WERI-Rb-1 (cell line): ENCODE measurements at regions not wholly inside any gene's neighbourhood (a gene's known extent, or its start where the extent isn't known, plus 50 kb on each side); places are given as distances from the start of the nearest gene placed in this dataset.

Experiments used
- DNase-seq: peaks from one replicate; pipeline ENCODE4 v3.0.0-alpha.2; 2020
- H3K27ac ChIP-seq: fragments of 250-450 bp; sonication (Bioruptor Pico); 2 replicates; pipeline ENCODE4 v1.5.1; 2020; ENCODE audit warnings: mild to moderate bottlenecking, moderate library complexity
- H3K27me3 ChIP-seq: fragments of 250-450 bp; sonication (Bioruptor Pico); 2 replicates; pipeline ENCODE4 v1.5.1; 2021; ENCODE audit warnings: mild to moderate bottlenecking, low read depth, moderate library complexity; ENCODE audit not compliant: insufficient read depth, severe bottlenecking
- H3K36me3 ChIP-seq: fragments of 250-450 bp; sonication (Bioruptor Pico); 2 replicates; pipeline ENCODE4 v1.5.1; 2020; ENCODE audit warnings: mild to moderate bottlenecking, moderate library complexity
- H3K4me3 ChIP-seq: 2 replicates; pipeline ENCODE4 v1.5.1; 2011; ENCODE audit warnings: low read depth, mild to moderate bottlenecking, control low read depth, low read length
- H3K9me3 ChIP-seq: fragments of 250-450 bp; sonication (Bioruptor Pico); 2 replicates; pipeline ENCODE4 v1.5.1; 2021; ENCODE audit warnings: mild to moderate bottlenecking, moderate library complexity; ENCODE audit not compliant: severe bottlenecking
- CTCF ChIP-seq: IDR thresholded peaks from 2 replicates; pipeline ENCODE4 v1.5.1; 2011; ENCODE audit warnings: low read depth, mild to moderate bottlenecking, control low read depth, inconsistent platforms, low read length

DNA sequence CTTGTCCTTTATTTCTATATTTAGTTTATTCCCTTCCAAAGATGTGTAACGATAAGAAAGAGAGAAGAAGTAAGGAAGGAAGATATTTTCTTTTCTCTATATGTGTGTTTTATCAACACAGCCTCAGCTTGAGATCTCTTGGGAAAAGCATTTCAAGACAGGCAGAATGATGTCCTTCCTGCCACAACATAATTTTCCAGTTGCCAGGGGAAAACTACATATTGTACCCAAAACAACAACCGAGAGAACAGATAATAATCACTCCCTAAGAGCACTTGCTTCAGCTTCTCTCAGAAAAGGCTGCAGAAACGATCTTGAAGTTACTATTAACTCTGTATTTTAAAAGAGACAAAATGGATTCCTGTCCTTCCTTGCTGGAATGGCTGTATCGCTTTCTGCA is 151.4 kb upstream of the ITGB1 start:
- Histone ChIP-seq H3K36me3 (no peaks in the 10 kb centered on the region), H3K27ac (no peak overlapping the region), H3K9me3 (no peaks in the 10 kb centered on the region), H3K27me3 (no peaks in the 10 kb centered on the region), H3K4me3 (no peak overlapping the region)
- no peak for TF ChIP-seq CTCF
- no peak for DNase-seq

- no peak for TF ChIP-seq CTCF
- Histone ChIP-seq H3K27ac (no peak overlapping the region), H3K36me3 (no peaks in the 10 kb centered on the region), H3K4me3 (no peak overlapping the region), H3K27me3 (no peaks in the 10 kb centered on the region), H3K9me3 (no peaks in the 10 kb centered on the region)
- DNase-seq: no peak
Measured at GRCh38 chr10:33107953-33108352, 149.9 kb upstream of the ITGB1 start.

DNA sequence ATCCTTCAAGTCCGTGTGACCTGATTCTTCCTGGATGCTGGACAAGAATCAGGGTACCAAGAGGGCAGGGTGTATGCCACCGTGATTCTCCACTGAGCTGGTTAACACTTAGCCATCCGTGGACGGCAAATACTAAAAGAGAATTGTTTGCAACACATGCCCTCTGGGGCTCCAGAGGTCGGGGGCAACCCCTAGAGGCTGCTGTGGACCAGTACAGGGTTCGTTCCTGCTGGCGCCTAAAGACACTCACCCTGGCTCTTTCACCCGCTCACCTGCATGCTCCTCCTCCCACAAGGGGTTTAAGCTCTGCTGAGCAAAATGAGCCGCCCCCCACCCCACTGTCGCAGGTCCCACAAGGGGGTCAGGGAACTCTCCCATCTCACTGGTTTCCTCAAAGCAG is 148.7 kb upstream of the ITGB1 start:
- Histone ChIP-seq H3K27ac (no peak overlapping the region), H3K4me3 (no peak overlapping the region), H3K36me3 (no peaks in the 10 kb centered on the region), H3K27me3 (no peaks in the 10 kb centered on the region), H3K9me3 (no peaks in the 10 kb centered on the region)
- no peak for DNase-seq
- no peak for TF ChIP-seq CTCF

GRCh38 chr10:33103863-33104379 is 145.9 kb upstream of the ITGB1 start:
- H3K36me3 ChIP-seq: no peaks in the 10 kb centered on the region
- H3K9me3 ChIP-seq: no peaks in the 10 kb centered on the region
- no peak for DNase-seq
- no peak for TF ChIP-seq CTCF
- no peak overlapping the region for H3K27ac ChIP-seq
- H3K27me3 ChIP-seq: no peaks in the 10 kb centered on the region
- H3K4me3 ChIP-seq: no peak overlapping the region

GRCh38 chr10:33102071-33102470 is 144.0 kb upstream of the ITGB1 start:
- no peak for TF ChIP-seq CTCF
- H3K27me3 ChIP-seq: no peaks in the 10 kb centered on the region
- H3K9me3 ChIP-seq: no peaks in the 10 kb centered on the region
- no peak for DNase-seq
- no peak overlapping the region for H3K4me3 ChIP-seq
- H3K36me3 ChIP-seq: no peaks in the 10 kb centered on the region
- H3K27ac ChIP-seq: no peak overlapping the region

DNA sequence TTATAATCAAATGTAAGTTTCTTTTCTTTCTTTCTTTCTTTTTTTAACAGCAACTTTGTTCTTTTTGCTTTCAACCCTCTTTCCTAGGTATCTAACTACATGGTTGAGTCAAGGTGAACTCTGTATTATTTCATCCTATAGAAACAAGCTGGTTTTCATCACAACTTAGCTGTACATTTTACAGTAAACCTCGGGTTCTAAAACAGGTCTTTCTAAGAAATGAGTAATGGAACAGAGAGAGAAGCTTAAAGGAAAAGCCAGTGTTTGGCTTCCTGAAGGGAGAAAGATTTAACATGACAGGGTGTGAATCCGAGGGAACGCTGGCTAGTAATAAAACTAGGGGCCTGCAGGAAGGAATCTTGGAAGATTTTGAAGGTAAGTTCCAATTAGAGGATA is 143.4 kb upstream of the ITGB1 start:
- Histone ChIP-seq H3K4me3 (no peak overlapping the region), H3K36me3 (no peaks in the 10 kb centered on the region)

More for the DNA sequence above, 143.4 kb upstream of the ITGB1 start:
- Histone ChIP-seq H3K27me3 (no peaks in the 10 kb centered on the region), H3K9me3 (no peaks in the 10 kb centered on the region), H3K27ac (no peak overlapping the region)
- DNase-seq: no peak
- TF ChIP-seq CTCF: no peak
